Head of caudate nucleus (tissue), 42 donors: ENCODE measurements at regions not wholly inside any gene's neighbourhood (a gene's known extent, or its start where the extent isn't known, plus 50 kb on each side); places are given as distances from the start of the nearest gene placed in this dataset.

Experiments
- DNase-seq, 42 donors: peaks; one replicate each; pipeline versions ENCODE4 v3.0.0 to v3.0.0-alpha.2; 2020 to 2021; ENCODE audit warnings: mixed read lengths in 7 of 42
- intact Hi-C: fragments of 100-400 bp; cut with DNase I; formaldehyde crosslinking; loops from one replicate; pipeline ENCODE4 v1.15.0; 2022

DNA sequence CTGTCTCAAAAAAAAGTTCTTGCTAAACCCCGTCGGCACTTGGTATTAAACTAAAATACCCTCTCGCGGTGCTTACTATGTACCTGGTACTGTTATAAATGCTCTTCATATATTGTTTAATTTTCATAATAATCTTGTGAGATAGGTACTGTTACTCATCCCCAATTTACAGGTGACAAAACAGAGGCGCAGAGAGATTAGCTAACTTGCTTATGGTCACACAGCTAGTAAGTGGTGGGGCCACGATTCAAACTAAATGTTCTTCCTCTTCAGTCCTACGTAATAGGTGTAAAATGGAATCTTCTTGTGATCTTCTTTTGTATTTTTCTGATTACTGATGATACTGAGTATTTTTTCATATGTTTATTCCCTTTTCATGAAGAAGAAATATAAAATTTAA is 51.3 kb downstream of the TET3 start:
- intact Hi-C loops, result no loop called here
- DNase-seq, result no peak

DNA sequence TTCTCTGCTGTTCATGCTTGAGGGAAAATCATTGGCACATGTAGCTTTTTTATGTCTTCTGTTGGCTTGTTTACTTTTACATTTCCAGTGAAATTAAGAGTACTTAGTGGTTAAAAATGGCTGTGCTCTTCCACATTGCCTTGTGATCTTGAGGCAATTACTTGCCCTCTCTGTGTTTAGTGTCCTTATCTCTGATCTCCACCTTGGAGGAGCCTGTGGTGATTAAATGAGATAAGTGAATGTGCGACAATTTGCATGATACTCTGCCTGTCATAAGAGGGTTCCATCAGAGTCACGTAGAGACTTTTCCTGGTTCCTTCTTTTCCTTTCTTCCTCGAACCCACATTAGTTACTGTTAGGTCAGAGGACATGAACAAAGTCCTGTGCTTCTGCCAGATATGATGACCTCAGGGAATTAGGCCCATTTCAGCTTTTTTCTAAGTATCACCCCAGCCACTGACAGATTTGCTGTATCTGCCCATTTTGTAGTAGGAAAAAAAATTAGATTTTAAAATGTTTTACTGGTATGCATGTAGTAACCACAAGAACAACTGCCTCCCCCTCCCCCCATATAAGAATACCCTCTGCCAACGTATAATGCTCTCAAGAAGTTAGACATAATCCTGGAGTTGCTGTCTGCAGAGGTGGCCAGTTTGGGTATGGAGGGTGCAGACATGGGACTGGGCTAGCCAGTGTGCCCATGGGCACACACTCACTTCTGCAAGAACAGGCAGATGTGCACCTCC is 51.9 kb downstream of the TET3 start:
- DNase-seq, result no peak
- intact Hi-C loops, result no loop called here

DNA sequence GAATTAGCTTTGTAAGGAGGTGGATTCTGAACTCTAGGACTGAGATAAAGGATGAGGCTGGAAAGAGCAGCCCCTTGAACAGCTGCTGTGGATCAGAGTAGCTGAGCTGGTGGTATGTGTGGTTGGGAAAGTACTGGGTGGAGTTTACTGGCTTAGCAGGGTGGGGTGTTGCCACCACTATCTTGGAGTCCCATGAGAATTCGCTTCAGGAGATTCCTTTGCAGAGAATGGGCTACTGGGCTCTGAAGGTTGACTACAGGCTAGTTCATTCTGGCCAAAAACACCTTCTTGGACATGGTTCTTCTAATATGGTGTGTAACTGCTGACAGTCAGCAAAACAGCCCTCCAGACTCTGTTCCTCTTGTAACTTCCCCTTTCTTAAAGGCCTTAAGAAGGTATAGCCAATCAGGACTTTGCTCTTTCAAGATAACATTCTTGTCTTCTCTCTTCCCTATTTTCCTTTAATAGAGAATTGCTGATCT is 52.7 kb downstream of the TET3 start:
- peak in 1 of 42 donors; percentile 22 for DNase-seq
- intact Hi-C loops, result no loop called here

DNA sequence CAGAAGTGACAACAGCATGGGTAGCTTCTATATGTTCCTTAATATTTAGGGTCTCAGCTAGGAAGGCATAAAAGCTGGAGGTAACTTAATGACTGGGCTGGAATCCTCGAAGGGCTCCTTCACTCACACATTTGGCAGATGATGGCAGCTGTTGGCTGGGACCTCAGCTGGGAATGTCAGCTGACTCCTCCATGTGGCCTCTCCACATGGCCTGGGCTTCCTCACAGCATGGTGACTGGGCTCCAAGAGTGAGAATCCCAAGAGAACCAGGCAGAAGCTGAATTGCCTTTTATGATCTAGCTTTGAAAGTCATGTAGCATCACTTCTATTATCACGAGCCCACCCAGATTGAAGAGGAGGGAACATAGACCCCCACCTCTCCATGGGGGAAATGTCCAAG is 54.9 kb downstream of the TET3 start:
- intact Hi-C loops, result no loop called here
- DNase-seq, result no peak

DNA sequence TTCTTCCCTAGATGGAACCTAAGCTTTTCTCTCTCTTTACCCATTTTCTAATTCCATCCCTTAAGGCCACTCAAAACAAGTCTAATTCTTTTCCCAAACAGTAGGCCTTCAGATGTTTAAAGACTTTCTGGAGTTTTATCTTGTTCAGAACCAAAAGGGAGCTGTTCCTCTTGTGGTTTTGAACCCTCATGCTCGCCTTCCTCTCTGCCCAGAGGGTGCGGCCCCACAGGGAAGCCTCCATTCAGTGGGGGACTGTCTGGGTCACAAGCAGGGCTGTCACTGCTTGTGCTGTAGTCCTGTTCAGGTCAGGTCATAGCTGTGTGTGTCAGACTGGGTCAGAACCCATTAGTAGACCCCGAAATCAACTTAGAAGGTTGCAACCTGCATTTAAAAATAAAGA is 56.5 kb downstream of the TET3 start:
- intact Hi-C loops, result no loop called here
- DNase-seq, result peak in 5 of 42 donors; percentile 16 to 30 (median 21)

DNA sequence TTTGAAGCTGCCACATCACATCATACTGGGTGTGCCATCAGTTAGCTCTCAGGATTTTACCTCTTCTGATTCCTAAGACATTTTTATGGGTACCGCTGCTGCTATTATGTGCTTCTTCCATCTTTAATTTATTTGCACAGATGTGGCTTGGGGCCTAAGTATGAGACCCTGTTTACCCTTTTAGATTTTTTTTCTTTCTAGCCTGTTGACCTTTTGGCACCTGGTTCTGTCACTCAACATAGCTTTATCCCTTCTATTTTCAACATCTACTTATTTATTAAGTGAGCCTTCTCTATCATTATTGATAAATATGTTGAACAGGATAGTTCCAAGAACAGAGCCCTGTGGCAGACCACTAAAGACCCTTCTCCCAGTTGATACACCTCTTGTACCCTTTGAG is 57.0 kb downstream of the TET3 start:
- intact Hi-C loops, result no loop called here

DNA sequence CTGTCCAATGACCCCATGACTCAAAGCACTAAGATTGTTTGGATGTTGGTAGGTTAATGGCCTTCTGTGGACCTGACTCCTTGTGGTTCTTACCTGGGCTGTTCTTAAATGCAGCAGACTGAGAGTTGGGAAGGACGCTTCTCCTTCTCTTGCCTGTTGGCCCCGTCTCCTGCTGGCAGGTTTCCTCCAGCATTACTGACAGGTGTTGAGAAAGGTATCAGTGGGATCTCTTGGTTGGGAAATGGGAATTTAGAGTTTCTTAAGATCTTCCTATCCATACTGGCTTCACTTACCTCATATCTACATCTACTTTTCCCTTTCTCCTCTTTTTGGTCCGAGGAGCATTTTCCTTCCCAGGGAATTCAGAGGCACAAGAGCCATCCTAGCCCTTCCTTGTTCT is 57.9 kb downstream of the TET3 start:
- no peak for DNase-seq
- intact Hi-C loops, result no loop called here

More for the DNA sequence above, 57.0 kb downstream of the TET3 start:
- DNase-seq, result no peak

DNA sequence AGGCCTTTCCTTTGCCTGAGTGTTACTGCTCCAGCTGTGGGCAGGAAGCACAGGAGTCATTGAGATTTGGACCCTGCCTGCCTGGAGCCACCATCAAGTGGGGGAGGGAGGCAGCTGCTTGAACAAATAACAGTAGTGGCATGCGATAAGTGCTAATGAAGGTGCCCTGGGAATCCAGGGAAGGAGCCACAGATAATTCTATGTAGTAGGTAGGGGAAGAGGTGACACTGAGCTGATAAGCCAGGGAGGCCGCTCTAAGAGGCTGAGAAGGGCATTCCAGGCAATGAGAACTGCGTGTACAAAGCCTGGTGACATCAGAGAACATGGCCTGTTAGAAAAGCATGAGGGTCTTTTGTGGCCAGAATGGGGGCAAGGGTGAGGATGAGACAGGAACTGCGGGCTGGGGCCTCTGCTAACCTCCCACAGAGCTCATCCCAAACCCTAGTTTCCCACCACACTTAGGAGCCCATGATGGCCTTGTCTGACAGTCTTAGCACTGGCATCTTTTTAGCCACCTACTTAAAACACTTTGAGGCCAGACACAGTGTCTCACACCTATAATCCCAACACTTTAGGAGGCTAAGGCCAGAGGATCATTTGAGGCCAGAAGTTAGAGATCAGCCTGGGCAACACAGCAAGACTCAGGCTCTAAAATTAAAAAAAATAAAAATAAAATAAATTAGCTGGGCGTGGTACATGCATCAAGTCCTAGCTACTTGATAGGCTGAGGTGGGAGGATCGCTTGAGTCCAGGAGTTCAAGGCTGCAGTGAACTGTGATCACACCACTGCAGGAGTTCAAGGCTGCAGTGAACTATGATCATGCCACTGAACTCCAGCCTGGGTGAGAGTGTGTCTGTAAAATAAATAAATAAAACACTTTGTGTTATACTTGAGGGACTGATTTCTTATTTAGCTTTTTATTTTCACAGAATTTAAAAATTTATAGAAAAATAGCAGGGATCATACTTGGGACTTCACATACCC is 58.9 kb downstream of the TET3 start:
- DNase-seq, result no peak
- intact Hi-C loops, result no loop called here

DNA sequence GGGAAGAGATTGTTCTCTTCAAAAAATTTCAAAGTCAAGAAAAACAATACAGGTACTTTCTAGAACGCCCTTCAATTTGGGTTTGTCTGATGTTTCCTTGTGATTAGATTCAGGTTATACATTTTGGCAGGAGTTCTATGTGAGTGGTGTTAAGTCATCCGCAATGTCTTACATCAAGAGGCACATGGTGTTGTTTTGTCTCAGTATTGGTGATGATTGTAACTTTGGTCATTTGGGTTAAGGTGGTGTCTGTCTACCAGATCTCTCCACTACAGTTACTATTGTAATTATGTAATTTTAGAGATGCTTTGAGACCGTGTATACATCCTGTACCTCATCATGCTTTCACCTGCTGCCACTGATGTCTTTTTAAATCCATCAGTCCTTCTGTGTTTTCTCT is 60.3 kb downstream of the TET3 start:
- DNase-seq, result no peak
- intact Hi-C loops, result no loop called here

DNA sequence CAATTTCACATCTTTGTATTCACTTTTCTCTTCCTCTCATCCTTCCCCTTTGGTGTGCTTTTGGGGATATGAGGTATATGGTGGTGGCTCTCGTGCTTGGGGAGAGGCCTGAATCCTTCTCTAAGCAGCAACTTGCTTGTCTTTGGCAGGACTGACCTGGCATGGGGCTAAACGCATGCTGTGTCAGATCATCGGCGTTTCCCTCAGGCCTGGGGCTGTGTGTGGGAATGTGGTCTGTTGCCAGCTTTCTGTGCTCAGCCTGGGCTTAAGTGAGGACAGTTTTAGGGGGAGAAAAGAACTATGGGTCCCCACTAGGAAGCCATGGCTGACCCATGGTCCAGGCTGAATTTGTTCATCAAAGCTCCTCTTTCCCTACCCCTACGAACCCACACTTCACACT is 60.7 kb downstream of the TET3 start:
- intact Hi-C loops, result no loop called here
- DNase-seq, result no peak

DNA sequence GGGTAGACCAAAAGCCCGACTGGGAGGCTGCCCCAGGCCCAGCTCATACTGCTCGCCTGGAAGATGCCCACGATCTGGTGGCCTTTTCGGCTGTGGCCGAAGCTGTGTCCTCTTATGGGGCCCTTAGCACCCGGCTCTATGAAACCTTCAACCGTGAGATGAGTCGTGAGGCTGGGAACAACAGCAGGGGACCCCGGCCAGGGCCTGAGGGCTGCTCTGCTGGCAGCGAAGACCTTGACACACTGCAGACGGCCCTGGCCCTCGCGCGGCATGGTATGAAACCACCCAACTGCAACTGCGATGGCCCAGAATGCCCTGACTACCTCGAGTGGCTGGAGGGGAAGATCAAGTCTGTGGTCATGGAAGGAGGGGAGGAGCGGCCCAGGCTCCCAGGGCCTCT is 61.7 kb downstream of the TET3 start:
- intact Hi-C loops, result no loop called here
- no peak for DNase-seq

DNA sequence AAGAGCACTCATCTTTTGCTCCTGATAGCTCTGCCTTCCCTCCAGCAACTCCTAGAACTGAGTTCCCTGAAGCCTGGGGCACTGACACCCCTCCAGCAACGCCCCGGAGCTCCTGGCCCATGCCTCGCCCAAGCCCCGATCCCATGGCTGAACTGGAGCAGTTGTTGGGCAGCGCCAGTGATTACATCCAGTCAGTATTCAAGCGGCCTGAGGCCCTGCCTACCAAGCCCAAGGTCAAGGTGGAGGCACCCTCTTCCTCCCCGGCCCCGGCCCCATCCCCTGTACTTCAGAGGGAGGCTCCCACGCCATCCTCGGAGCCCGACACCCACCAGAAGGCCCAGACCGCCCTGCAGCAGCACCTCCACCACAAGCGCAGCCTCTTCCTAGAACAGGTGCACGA is 62.4 kb downstream of the TET3 start:
- no peak for DNase-seq

DNA sequence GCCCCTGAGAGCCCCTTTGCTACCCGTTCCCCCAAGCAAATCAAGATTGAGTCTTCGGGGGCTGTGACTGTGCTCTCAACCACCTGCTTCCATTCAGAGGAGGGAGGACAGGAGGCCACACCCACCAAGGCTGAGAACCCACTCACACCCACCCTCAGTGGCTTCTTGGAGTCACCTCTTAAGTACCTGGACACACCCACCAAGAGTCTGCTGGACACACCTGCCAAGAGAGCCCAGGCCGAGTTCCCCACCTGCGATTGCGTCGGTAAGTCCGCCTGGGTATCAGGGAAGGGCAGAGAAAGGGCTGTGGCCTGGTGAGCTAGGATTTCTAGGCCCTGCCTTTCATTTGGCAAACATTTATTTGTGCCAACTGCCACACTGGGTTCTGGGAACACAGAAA is 63.4 kb downstream of the TET3 start:
- DNase-seq, result no peak
- intact Hi-C loops, result no loop called here

More for the DNA sequence above, 62.4 kb downstream of the TET3 start:
- intact Hi-C loops, result no loop called here

DNA sequence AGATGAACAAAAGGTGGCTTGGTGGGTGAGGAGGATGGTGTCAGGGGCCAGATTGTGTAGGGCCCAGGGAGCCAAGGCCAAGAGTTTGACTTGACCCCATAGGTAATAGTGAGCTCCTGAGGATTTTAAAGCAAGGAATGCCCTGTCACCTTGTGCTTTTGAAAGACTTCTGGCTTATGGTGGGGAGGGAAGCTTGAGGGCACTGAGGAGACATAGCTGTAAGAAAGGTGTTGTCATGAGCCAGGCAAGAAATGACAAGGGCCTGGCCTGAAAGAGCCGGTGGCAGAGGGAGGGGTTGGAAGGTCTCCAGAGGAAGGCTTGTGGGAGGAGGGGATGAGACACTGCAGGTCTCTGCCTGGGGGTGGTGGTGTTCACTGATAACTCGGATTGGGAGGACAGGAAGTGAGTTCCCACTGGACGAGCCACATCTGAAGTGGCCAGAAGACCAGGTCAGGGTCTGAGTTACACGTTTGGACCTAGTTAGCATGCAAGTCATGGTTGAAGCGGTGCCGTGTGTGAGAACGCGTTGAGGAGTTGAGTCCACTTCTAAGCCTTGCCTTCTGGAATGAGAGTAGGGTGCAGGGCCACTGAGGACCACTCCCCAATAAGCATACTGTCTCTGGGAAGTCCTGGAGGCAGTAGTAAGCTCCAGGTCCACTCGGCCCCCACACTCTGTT is 64.3 kb downstream of the TET3 start:
- DNase-seq, result no peak
- intact Hi-C loops, result no loop called here

DNA sequence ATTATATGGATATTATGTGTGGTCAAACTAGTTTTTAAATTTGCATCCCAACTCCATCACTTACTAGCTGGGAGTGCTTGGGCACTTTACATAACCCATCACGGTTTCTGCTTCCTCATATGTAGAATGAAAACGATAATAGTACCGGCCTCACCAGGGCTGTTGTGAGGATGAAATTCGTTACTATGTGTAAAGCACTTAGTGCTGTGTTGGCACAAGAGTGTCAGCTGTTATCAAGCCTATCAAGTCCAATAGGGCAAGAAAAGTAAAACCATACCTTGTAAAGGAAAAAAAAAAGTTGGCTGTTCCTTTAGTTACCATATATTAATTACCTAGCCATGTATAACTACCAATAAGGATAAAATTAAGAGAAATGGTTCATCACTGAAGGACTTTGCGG is 65.4 kb downstream of the TET3 start:
- intact Hi-C loops, result no loop called here
- DNase-seq, result no peak

DNA sequence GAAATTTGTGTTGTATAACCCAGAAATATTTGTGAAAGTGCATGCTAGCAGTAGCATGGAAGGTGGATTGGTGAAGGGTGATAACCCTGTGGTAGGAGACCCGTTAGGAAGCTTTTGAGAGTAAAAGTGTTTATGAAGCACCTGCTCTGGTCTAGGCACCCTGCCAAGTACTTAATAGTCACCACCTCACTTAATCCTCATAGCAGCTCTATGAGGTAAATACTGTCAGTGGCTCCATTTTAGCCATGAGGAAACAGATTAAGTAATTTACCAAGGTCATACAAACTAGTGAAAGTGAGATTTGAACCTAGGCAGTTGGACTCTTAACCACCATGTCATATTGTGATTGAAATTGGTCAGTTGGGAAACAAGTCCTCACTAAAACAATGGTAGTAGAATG is 66.8 kb downstream of the TET3 start:
- DNase-seq, result no peak
- intact Hi-C loops, result no loop called here

DNA sequence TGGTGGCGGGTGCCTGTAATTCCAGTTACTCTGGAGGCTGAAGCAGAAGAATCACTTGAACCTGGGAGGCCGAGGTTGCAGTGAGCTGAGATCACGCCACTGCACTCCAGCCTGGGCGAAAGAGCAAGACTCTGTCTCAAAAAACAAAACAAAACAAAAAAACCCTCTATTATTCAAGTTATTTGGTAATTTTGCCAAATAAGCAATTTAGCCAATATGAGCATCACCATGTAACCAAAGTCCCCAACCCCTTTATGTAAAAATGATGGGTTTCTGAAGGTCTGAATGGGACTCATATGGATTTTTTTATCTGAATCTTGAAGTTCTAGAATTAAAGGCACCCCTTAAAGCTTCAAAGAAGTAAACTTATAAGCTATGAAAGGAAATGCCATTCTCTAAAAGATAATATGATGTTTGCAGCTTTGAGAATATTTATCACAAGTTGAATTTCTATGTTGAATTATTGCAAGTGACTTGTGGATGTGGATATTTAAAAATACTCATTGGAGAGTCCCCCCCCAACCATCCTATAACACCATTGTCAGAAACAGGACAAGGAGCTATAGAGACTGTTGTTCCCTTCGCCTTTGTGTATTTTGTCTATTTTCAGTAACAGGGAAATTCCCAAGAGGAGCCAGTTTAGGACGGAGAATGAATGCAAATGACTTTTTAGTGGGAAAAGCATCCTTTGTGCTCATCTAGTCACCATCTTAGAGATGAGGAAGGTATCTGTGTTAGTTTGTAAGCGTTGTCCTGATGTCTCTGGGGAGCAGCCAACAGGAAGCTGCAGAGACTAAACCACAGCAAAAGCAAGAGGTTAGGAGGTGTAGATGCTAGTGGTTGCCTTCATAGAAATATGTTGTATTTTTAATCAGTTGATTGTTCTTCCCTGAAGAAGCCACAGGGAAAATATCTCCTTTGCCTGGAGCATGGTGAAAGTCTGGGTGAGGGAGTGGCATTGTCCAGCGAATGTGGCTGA is 68.3 kb downstream of the TET3 start:
- DNase-seq, result peak in 2 of 42 donors; percentile 23 to 44
- intact Hi-C loops, result no loop called here

DNA sequence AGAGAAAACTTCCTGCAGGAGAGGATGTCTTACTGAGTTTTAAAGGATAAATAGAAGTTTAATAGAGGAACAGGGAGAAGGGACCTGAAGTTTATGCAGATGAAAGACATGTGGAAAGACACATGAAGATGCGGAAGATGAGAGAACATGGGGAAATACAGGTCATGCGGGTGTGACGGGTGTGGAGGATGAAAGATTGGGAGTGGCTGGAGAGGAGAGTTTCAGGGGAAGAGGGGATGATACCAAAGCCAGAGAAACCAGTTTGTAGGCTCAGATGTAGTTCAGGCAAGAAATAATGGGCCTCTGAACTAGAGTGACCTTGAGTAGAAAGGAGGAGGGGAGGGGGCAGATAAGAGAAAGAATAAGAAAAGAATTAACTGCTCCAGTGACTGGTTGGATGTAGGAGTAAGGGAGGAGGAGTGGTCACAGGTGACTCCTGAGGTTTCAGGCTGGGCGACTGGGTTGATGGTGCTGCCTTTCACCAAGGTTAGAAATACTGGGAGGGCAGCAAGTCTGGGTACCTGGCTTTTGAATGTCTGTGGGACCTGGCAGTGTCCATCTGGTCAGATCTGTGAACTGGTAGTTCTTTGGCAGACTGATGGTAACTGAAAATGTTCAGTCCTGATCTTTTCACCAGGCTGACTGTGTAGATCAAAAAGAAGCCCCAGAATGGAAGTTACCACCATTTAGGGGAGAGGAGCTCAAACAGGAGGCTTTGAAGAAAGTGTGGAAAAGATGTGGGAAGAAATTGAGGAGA is 69.4 kb downstream of the TET3 start:
- DNase-seq, result no peak
- intact Hi-C loops, result no loop called here
